SKM-1 treated with dmso at 0.1 percent for 144 hours (cell line): ENCODE measurements at regions not wholly inside any gene's neighbourhood (a gene's known extent, or its start where the extent isn't known, plus 50 kb on each side); places are given as distances from the start of the nearest gene placed in this dataset.

ENCODE experiments used
- DNase-seq: peaks from one replicate; lab custom pipeline; 2025; ENCODE audit not compliant: unreplicated experiment; lab: John Stamatoyannopoulos, UW

GRCh38 chr15:94749811-94750617, 518.7 kb downstream of the MCTP2 start:
- no peak for DNase-seq

DNA sequence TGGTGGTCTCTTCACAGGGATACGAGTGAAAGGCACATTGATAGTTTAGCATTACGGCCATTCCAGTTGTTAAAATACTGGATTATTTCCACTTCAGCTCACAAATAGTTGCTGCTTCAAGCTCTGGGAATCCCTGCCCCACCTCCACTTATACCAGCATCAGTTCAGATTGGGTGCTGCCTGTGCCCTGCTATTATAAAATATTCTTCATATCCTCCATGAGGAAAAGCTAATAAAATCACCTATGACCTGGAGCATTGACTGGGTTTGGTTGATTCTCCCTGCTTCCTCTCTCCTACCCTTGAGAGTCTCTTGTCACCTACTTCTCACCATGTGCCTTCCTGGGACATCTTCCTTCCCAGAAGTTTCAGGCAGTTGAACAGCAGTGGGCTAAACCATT, 529.0 kb downstream of the MCTP2 start:
- DNase-seq = no peak

DNA sequence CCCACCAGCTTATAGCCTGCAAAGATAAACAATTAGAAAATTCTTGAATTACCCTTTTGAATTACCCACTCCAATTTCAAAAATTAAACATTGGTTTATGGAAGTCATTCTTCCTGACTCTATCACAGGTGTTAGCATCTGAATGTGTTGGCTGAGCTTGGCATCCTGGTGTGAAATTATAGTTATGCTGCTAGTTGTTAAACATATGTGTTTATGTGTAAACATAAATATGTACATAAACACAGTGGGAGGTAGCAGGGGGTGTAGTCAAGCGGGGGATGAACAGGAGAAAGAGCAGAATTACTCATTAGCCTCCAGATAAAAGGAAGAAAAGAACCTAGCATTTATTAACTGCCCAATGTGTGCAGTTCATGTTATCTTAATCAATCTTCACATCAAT, 530.2 kb downstream of the MCTP2 start:
- no peak for DNase-seq

- DNase-seq = no peak
These were observed 537.7 kb downstream of the MCTP2 start for GRCh38 chr15:94769089-94769488.

GRCh38 chr15:94770199-94770598, 538.8 kb downstream of the MCTP2 start:
- DNase-seq = no peak

DNA sequence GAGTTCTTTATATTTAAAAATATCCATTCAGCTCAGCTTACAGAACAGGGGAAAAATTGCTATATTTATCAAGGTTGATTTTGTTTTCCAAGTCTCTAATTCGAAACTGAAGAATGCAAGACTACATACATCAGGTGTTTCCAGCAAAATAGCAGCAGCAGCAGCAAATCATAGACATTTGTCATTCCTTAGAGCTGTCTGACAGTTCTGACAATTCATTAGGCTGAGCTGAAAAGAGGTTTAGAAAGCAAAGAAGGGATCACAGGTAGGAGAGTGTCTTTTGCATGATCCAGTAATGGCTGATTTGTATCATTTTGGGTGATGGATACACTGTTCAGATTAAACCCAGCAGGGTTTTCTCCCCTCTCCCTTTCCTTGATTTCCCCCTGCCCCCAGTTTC, 545.7 kb downstream of the MCTP2 start:
- no peak for DNase-seq

DNA sequence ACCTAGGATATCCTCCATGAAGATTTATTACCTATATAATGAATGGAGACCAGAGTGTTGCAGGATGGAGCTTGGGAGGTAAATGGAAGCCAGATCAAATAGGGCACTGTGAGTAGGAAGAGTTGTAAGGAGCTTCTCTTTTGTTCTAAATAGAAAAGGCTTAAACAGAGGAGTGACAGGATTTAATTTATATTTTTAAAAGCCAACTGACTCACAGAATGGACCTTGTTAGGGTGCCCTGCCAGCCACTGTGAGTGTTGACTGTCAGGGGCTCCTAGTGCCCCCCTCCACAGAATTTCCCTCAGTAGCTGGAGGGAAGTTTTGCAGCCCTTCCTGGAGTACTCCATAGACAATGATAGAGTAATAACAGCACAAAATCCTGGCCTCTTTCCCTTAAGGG, 547.5 kb downstream of the MCTP2 start:
- no peak for DNase-seq

DNA sequence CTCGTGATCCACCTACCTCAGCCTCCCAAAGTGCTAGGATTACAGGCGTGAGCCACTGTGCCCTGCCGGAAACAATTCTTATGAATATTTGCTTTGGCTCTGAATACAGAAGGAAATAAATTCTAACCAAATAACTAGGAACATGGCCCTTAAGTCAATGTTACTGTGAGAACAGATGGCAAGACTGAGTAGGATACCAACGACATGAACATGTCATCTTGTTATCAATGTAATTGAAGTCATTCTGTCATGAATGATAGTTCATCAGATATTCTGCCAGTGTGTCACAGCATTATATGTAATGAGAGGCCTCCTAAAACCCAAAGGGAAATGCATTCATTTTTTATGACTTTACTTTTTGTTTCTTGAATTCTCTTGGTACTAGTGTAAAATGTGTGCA, 548.8 kb downstream of the MCTP2 start:
- DNase-seq = no peak

DNA sequence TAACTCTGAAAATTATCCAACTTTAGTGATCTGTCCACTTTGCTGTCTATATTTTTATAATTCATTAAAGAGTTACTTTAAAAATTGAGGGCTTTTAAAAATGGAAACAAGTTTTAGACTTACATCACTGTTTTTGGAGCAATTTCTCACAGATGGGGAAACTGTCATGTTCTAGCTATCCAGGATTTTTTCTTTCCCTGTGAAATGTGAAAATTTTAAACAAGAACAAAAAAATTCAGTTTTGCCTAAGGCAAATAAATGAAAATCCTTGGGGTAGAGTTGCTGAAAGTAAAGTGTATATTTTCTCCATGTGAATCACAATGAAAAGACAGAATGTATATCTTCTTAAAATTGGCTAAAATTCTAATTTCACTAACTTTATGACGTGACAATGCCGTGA, 553.7 kb downstream of the MCTP2 start:
- no peak for DNase-seq

DNA sequence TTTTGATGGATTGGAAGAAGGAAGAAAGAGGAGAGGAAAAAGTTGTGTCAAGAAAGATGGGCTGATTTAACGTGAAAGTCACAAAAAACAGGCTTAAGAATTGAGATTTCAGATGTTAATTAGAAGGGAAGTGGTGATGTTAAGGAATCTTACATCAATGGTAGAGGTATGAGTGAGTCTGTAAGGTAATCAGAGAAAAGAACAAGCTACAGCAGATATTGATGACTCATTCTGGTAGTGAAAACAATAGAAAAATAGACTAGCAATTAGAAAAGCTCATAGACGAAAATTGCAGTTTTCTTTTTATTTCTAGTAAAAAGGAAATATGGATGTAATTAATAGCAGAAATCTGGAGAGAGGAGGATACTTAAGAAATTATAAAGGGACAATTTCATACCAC, 559.6 kb downstream of the MCTP2 start:
- no peak for DNase-seq

DNA sequence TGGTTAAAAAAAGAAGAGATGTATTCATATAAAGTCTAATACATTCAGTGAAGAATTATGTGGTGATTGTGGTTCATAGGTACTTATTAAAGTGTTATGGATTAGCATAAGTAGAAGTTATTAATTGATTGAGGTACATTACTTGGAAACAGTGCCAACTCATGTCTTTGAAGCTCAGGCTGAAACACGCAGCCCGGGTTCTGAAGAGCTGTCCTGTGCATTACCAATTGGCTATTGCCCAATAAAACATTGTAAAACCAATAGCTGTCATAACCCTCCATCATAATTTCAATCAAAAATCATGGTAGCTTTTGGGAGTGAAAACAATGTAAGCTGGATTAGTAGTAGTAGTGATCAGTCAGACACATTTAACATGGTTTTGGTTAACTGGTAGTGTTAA, 560.1 kb downstream of the MCTP2 start:
- no peak for DNase-seq

DNA sequence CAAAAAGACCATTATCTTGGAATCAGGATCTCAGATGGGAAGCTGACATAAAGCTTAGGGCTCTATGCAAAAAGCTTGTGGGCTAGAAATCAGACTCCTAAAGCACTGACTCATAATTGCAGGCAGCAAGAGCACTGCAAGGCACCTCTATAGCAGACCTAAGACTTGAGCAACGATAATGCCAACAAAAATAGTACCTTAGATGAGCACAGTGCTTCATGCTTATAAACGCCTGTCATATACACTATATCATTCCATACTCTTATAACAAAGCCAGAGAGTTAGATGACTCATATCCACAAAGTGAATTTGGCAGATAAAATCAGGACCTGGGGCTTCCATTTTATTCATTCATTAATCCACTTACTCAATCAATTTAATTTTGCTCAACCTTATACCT, 560.8 kb downstream of the MCTP2 start:
- no peak for DNase-seq

DNA sequence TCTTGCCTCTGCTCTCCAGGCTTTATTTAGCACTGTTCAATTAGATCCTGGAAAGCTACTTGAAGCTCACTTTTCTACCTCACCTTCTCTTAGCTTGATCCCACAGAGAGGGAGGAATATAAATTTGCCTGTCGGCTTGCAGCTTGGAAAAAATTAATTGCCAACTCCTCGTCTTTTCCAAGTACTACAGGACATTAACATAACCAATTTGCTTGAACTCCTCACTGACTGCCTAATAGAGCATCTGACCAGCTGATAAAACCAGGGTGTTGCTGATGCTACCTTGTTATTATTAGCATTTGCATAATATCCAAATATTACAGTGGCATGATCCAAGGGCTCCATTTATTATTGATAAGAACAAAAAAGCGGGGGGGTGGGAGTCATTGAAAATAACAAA, 561.8 kb downstream of the MCTP2 start:
- DNase-seq = no peak

- no peak for DNase-seq
These were observed 562.3 kb downstream of the MCTP2 start for GRCh38 chr15:94793641-94794040.

GRCh38 chr15:94804613-94805012, 573.3 kb downstream of the MCTP2 start:
- DNase-seq = no peak

DNA sequence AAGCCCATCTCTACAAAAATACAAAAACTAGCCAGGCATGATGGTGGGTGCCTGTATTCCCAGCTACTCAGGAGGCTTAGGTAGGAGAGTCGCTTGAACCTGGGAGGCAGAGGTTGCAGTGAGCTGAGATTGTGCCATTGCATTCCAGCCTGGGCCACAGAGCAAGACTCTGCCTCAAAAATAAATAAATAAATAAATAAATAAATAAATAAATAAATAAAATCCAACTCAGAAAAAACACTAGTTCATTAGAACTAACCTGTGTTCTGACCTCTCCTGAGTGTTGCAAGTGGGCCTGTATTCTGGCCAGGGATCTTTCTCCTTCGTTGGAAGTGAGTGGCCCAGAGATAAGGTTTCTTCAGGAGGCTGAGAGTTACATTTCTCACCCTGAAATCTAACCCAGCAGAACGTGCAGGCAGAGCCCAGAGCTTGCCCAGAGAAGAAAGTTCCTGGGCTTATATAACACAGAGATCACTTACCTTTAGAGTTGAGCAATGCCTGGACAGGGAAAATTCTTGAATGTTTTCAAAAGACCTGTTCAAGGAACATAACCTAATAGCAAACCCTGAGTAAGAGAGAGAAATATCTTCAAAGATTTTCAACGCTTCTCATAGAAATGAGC, 583.9 kb downstream of the MCTP2 start:
- DNase-seq = no peak

- DNase-seq = no peak
These were observed 584.6 kb downstream of the MCTP2 start for GRCh38 chr15:94815914-94816313.

- DNase-seq = no peak
These were observed 598.8 kb downstream of the MCTP2 start for GRCh38 chr15:94829887-94830884.

- DNase-seq = no peak
These were observed 602.6 kb downstream of the MCTP2 start for GRCh38 chr15:94834000-94834399.

DNA sequence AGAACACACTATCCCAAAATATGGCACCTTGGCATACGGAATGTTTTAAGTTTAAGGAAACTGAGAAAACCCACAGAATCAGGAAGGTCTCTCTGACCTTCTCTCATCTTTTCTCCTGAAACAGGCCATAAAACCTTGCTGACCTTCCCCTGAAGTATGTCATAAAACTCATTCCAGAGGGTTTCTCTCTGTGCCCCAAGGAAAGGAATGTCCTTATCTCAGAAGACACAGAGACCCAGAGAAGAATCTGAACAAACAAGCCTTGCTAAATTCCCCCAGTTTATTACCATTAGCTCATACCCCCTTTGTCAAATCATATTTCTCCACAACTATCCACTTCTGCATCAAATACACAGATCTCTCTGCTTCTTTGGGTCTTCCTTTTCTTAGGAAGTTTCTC, 603.1 kb downstream of the MCTP2 start:
- DNase-seq = no peak

DNA sequence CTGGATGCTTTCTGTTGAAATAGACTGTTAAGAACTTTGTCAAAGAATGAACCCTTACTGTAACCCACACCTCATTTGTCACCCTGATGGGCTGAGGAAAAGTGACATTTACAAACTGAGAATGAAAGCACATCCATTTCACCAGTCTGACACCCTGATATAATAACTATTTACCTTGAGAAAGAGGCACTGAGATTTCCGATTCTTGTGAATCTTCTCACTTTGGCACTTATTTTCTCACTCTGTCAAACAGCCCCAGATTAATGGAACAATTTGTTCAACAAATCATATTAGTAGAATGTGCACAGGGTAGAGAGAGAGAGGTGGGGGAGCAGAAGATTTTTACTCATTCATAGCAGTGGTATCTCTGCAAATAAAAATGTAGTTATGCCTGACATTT, 606.9 kb downstream of the MCTP2 start:
- DNase-seq = no peak
